Right lobe of liver (tissue), 4 donors: ENCODE measurements at regions not wholly inside any gene's neighbourhood (a gene's known extent, or its start where the extent isn't known, plus 50 kb on each side); places are given as distances from the start of the nearest gene placed in this dataset.

Experiments
- POLR2A ChIP-seq: fragments of 450-650 bp; IDR thresholded peaks from one replicate; pipeline ENCODE4 v1.6.1; 2017; ENCODE audit warnings: antibody characterized with exemption, mild to moderate bottlenecking
- TF ChIP-seq, protein P1 (sequence below), 4 donors: fragments of 200-600 bp in 3 of 4; fragments of 450-650 bp in 1 of 4; IDR thresholded peaks; one replicate each; pipeline versions ENCODE4 v1.5.1 to v1.8.0; 2016 to 2022; ENCODE audit warnings: antibody characterized with exemption in 4 of 4, mild to moderate bottlenecking in 2 of 4
- donor health status: DM: no; HTN: no; CAD: no.
- donor health status: DM: no; HTN: no; CAD: no.
- donor health status: DM: no; HTN: yes; CAD: no.

DNA sequence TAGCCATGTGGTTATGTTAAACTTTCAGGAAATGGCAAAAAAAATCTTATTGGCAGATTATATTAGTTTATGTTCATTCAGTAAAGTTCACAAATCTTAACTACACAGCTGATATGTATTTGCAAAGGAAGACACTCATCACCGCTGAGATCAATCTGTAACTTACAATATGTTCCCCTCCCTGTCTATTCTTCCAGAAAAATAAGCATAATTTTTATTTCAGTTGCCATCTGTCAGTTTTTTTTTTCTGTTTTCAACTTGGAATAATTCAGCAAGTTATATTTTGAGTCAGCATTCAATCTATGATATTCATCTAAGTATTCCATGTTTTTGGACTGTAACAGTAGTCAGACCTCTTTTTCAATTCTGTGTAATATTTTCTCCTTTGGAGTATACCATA, 1019.9 kb upstream of the PTPRD start:
- TF ChIP-seq, protein P1, sequence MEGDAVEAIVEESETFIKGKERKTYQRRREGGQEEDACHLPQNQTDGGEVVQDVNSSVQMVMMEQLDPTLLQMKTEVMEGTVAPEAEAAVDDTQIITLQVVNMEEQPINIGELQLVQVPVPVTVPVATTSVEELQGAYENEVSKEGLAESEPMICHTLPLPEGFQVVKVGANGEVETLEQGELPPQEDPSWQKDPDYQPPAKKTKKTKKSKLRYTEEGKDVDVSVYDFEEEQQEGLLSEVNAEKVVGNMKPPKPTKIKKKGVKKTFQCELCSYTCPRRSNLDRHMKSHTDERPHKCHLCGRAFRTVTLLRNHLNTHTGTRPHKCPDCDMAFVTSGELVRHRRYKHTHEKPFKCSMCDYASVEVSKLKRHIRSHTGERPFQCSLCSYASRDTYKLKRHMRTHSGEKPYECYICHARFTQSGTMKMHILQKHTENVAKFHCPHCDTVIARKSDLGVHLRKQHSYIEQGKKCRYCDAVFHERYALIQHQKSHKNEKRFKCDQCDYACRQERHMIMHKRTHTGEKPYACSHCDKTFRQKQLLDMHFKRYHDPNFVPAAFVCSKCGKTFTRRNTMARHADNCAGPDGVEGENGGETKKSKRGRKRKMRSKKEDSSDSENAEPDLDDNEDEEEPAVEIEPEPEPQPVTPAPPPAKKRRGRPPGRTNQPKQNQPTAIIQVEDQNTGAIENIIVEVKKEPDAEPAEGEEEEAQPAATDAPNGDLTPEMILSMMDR (IDR thresholded peaks at IDR 0.05), result no peak
- TF ChIP-seq POLR2A, result no peak
